Lung (tissue), 11 donors: ENCODE measurements at regions not wholly inside any gene's neighbourhood (a gene's known extent, or its start where the extent isn't known, plus 50 kb on each side); places are given as distances from the start of the nearest gene placed in this dataset.
"Not testable (repeated sequence)": the region's sequence is repeated elsewhere in the genome, so short reads cannot be mapped to it uniquely, and the experiment has no call there.

ENCODE experiments used
- ATAC-seq: fragments of 200-7000 bp; cut with Tn5 transposase; one replicate; pipeline ENCODE4 v1.9.1; 2020; ENCODE audit warnings: moderate number of reproducible peaks; ENCODE audit not compliant: insufficient read depth, low FRiP score
- DNase-seq, 3 donors: peaks; one replicate each; pipeline ENCODE4 v3.0.0-alpha.2; 2013 to 2017
- H3K27ac ChIP-seq, 2 donors: one replicate each; pipeline ENCODE4 v1.5.1; 2013; ENCODE audit warnings: mild to moderate bottlenecking in 2 of 2, moderate library complexity in 2 of 2, control low read depth in 1 of 2, inconsistent platforms in 1 of 2, low read depth in 1 of 2, low read length in 1 of 2
- H3K27me3 ChIP-seq, 3 donors: one replicate each; pipeline ENCODE4 v1.5.1; 2013; ENCODE audit warnings: low read length in 2 of 3; ENCODE audit not compliant: control insufficient read depth in 3 of 3, insufficient read depth in 3 of 3
- H3K36me3 ChIP-seq, 4 donors: one replicate each; pipeline ENCODE4 v1.5.1; 2013; ENCODE audit warnings: low read length in 4 of 4, mild to moderate bottlenecking in 1 of 4, moderate library complexity in 1 of 4; ENCODE audit not compliant: control insufficient read depth in 4 of 4, insufficient read depth in 4 of 4
- H3K4me1 ChIP-seq, 5 donors: one replicate each; pipeline ENCODE4 v1.5.1; 2013; ENCODE audit warnings: low read length in 5 of 5, mild to moderate bottlenecking in 2 of 5, moderate library complexity in 1 of 5; ENCODE audit not compliant: control insufficient read depth in 5 of 5, insufficient read depth in 5 of 5
- H3K4me3 ChIP-seq: one replicate; pipeline ENCODE4 v1.5.1; 2013; ENCODE audit warnings: mild to moderate bottlenecking, control low read depth, moderate library complexity
- H3K9ac ChIP-seq, 2 donors: one replicate each; pipeline ENCODE4 v1.5.1; 2013; ENCODE audit warnings: low read length in 2 of 2, control low read depth in 1 of 2; ENCODE audit not compliant: insufficient read depth in 1 of 2
- H3K9me3 ChIP-seq, 4 donors: one replicate each; pipeline ENCODE4 v1.5.1; 2013; ENCODE audit warnings: low read length in 3 of 4, mild to moderate bottlenecking in 1 of 4, moderate library complexity in 1 of 4; ENCODE audit not compliant: control insufficient read depth in 4 of 4, insufficient read depth in 3 of 4
- CTCF ChIP-seq: IDR thresholded peaks from 2 replicates; pipeline ENCODE4 v1.5.1; 2012; ENCODE audit warnings: mild to moderate bottlenecking; ENCODE audit errors: control extremely low read depth, extremely low read depth
- WGBS, 2 donors: extraction: QIAGEN DNeasy Blood & Tissue Kit; methylation state at CpG; one replicate each; pipeline ENCODE4 v1.1.7; 2013; 5-methylcytosine and 5-hydroxymethylcytosine counted together
- donor health status: control.
- donor health status: control.
- donor health status: Bipolar disorder and iron deficiency.
- donor health status: healthy.
- donor health status: DM: yes; HTN: yes; CAD: no.

DNA sequence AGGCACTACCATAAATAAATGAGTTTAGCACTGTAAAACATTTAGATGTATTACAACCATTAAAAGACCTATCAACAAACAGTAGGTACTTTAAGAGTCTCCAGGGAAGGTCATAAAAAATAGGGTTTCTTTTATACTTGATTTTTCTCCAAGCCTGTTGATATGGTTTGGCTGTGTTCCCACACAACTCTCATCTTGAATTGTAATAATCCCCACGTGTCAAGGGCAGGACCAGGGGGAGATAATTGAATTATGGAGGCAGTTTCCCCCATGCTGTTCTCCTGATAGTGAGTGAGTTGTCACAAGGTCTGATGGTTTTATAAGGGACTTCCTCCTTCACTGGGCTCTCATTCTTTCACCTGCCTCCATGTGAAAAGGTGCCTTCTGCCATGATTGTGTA, 468.9 kb upstream of the UBE2E2 start:
- TF ChIP-seq CTCF = no peak
- Histone ChIP-seq H3K27ac (no peak overlapping the region), H3K9ac (no peak overlapping the region), H3K4me3 (no peak overlapping the region), H3K27me3 (no peaks in the 10 kb centered on the region), H3K9me3 (no peaks in the 10 kb centered on the region), H3K4me1 (no peaks in the 10 kb centered on the region), H3K36me3 (no peaks in the 10 kb centered on the region)
- WGBS, 2 donors = 14 to 15% methylated on average over 1 of the region's 1 CpG
- DNase-seq (no peak), ATAC-seq (no peak)

DNA sequence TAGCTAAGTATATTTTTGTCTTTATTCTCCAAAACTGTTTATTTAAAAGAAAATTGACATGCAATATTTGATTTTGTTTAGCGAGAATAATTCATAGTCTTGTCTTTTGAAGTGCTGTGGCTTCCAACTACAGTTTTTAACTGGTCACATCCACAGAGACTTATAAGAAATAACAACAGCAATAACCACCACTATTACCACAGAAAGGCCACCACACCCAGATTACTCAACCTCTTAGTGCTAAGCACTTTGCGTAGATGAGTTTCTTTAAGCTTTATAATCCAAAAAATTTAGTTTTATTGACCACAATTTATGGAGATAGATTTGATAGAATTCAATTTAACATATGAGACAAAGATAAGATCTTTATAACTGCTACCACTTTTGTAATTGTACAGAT, 468.4 kb upstream of the UBE2E2 start:
- Histone ChIP-seq H3K4me3 (no peak overlapping the region), H3K4me1 (no peaks in the 10 kb centered on the region), H3K27me3 (no peaks in the 10 kb centered on the region), H3K27ac (no peak overlapping the region), H3K36me3 (no peaks in the 10 kb centered on the region), H3K9me3 (no peaks in the 10 kb centered on the region), H3K9ac (no peak overlapping the region)
- 60 to 66% methylated on average over 2 of the region's 2 CpGs for WGBS, 2 donors
- TF ChIP-seq CTCF = no peak
- DNase-seq = no peak
- ATAC-seq = no peak

DNA sequence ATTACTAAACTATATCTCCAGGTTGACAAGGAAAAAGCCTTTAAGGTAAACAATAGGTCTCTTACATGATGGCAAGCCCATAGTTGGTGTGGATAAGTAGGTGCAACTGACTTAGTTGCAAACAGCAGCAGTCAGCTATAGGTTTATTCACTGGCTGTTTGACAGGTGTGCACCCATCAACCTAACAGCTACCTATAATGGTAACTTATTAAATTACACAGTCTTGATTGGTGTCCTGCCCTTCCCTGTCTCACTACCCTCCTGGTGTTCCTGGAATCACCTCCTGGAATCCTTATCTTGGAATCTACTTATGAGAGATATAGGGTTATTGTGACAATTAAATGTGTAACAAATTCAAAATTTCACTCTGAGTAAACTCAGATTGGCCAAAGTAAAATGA, 467.8 kb upstream of the UBE2E2 start:
- no peak overlapping the region for H3K4me3 ChIP-seq
- H3K36me3 ChIP-seq = no peaks in the 10 kb centered on the region
- no peaks in the 10 kb centered on the region for H3K27me3 ChIP-seq
- no peak for DNase-seq
- no peaks in the 10 kb centered on the region for H3K9me3 ChIP-seq
- no peak for ATAC-seq
- H3K9ac ChIP-seq = no peak overlapping the region
- H3K27ac ChIP-seq = no peak overlapping the region
- no peaks in the 10 kb centered on the region for H3K4me1 ChIP-seq
- no peak for TF ChIP-seq CTCF

DNA sequence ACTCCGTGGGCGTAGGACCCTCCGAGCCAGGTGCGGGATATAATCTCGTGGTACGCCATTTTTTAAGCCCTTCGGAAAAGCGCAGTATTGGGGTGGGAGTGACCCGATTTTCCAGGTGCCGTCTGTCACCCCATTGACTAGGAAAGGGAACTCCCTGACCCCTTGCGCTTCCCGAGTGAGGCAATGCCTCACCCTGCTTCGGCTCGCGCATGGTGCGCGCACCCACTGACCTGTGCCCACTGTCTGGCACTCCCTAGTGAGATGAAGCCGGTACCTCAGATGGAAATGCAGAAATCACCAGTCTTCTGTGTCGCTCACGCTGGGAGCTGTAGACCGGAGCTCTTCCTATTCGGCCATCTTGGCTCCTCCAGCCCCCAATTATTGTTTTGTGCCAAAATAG, 459.7 kb upstream of the UBE2E2 start:
- not testable (repeated sequence) for H3K4me3 ChIP-seq, H3K27me3 ChIP-seq, DNase-seq, H3K9me3 ChIP-seq, ATAC-seq, H3K36me3 ChIP-seq, H3K9ac ChIP-seq, H3K4me1 ChIP-seq, H3K27ac ChIP-seq
- 91 to 96% methylated on average over 22 of the region's 22 CpGs for WGBS, 2 donors
